H9 (cell line): ENCODE measurements at regions not wholly inside any gene's neighbourhood (a gene's known extent, or its start where the extent isn't known, plus 50 kb on each side); places are given as distances from the start of the nearest gene placed in this dataset.

Experiments used
- DNase-seq: peaks from one replicate; pipeline ENCODE4 v3.0.0-alpha.2; 2017
- H2AFZ ChIP-seq: one replicate; pipeline ENCODE4 v1.6.1; 2013; ENCODE audit warnings: mild to moderate bottlenecking, low read length, control low read depth, moderate library complexity
- H2AK5ac ChIP-seq: 2 replicates; pipeline ENCODE4 v1.6.1; 2013; ENCODE audit warnings: low read length, control low read depth, mixed read lengths; ENCODE audit not compliant: insufficient read length
- H2BK120ac ChIP-seq: one replicate; pipeline ENCODE4 v1.6.1; 2013; ENCODE audit warnings: low read depth, mild to moderate bottlenecking, low read length, control low read depth, inconsistent platforms; ENCODE audit not compliant: poor library complexity, severe bottlenecking
- H2BK12ac ChIP-seq: 2 replicates; pipeline ENCODE4 v1.6.1; 2013; ENCODE audit warnings: low read length, control low read depth, mixed read lengths, low read depth; ENCODE audit not compliant: insufficient read length
- H2BK15ac ChIP-seq: 2 replicates; pipeline ENCODE4 v1.6.1; 2013; ENCODE audit warnings: low read depth, low read length, control low read depth
- H2BK20ac ChIP-seq: one replicate; pipeline ENCODE4 v1.6.1; 2013; ENCODE audit warnings: low read depth, mild to moderate bottlenecking, low read length, control low read depth, inconsistent platforms; ENCODE audit not compliant: poor library complexity, severe bottlenecking
- H2BK5ac ChIP-seq: 2 replicates; pipeline ENCODE4 v1.6.1; 2013; ENCODE audit warnings: low read length, control low read depth, mixed read lengths; ENCODE audit not compliant: insufficient read length
- H3K14ac ChIP-seq: 2 replicates; pipeline ENCODE4 v1.6.1; 2013; ENCODE audit warnings: low read length, control low read depth; ENCODE audit not compliant: insufficient read depth
- H3K18ac ChIP-seq: 2 replicates; pipeline ENCODE4 v1.6.1; 2013; ENCODE audit warnings: low read depth, mild to moderate bottlenecking, mixed read lengths, low read length, control low read depth; ENCODE audit not compliant: insufficient read length
- H3K23ac ChIP-seq: 2 replicates; pipeline ENCODE4 v1.6.1; 2013; ENCODE audit warnings: low read length, control low read depth, mixed read lengths, low read depth; ENCODE audit not compliant: insufficient read length
- H3K23me2 ChIP-seq: 2 replicates; pipeline ENCODE4 v1.6.1; 2013; ENCODE audit warnings: low read depth, mild to moderate bottlenecking, mixed read lengths, low read length, control low read depth; ENCODE audit not compliant: insufficient read length, poor library complexity, severe bottlenecking
- H3K27ac ChIP-seq: 2 replicates; pipeline ENCODE4 v1.5.1; 2013; ENCODE audit warnings: low read length, control low read depth, mixed read lengths, low read depth; ENCODE audit not compliant: insufficient read length
- H3K27me3 ChIP-seq: 2 replicates; pipeline ENCODE4 v1.6.1; 2013; ENCODE audit warnings: low read length, control low read depth, inconsistent platforms; ENCODE audit not compliant: insufficient read depth
- H3K4ac ChIP-seq: 2 replicates; pipeline ENCODE4 v1.6.1; 2013; ENCODE audit warnings: low read depth, mild to moderate bottlenecking, control low read depth, inconsistent platforms, low read length, moderate library complexity
- H3K4me1 ChIP-seq: 2 replicates; pipeline ENCODE4 v1.6.1; 2013; ENCODE audit warnings: low read length, control low read depth, inconsistent platforms; ENCODE audit not compliant: insufficient read depth
- H3K4me2 ChIP-seq: 2 replicates; pipeline ENCODE4 v1.6.1; 2013; ENCODE audit warnings: low read length, control low read depth, mixed read lengths; ENCODE audit not compliant: insufficient read length, insufficient read depth
- H3K56ac ChIP-seq: 2 replicates; pipeline ENCODE4 v1.6.1; 2013; ENCODE audit warnings: low read depth, mild to moderate bottlenecking, mixed read lengths, low read length, control low read depth; ENCODE audit not compliant: insufficient read length
- H3K79me1 ChIP-seq: 2 replicates; pipeline ENCODE4 v1.6.1; 2013; ENCODE audit warnings: low read depth, mild to moderate bottlenecking, moderate library complexity, low read length, control low read depth, inconsistent platforms; ENCODE audit not compliant: insufficient read depth, poor library complexity, severe bottlenecking
- H3K79me2 ChIP-seq: 2 replicates; pipeline ENCODE4 v1.6.1; 2013; ENCODE audit warnings: low read length, control low read depth, inconsistent platforms; ENCODE audit not compliant: insufficient read depth
- H3K9ac ChIP-seq: 2 replicates; pipeline ENCODE4 v1.6.1; 2013; ENCODE audit warnings: low read length, control low read depth, mixed read lengths; ENCODE audit not compliant: insufficient read length; ENCODE audit errors: extremely low read depth
- H3K9me3 ChIP-seq: one replicate; pipeline ENCODE4 v1.6.1; 2013; ENCODE audit warnings: low read depth, low read length, inconsistent platforms; ENCODE audit not compliant: control insufficient read depth
- H3T11ph ChIP-seq: one replicate; pipeline ENCODE4 v1.6.1; 2013; ENCODE audit warnings: mild to moderate bottlenecking, low read length, control low read depth, inconsistent platforms
- H4K20me1 ChIP-seq: one replicate; pipeline ENCODE4 v1.6.1; 2013; ENCODE audit not compliant: control insufficient read depth, insufficient read length, insufficient read depth
- H4K5ac ChIP-seq: 2 replicates; pipeline ENCODE4 v1.6.1; 2013; ENCODE audit warnings: low read depth, mild to moderate bottlenecking, mixed read lengths, low read length, control low read depth; ENCODE audit not compliant: insufficient read length
- H4K8ac ChIP-seq: replicated peaks from 2 replicates; pipeline ENCODE4 v1.6.1; 2013; ENCODE audit warnings: low read length, control low read depth, mixed read lengths, low read depth; ENCODE audit not compliant: insufficient read length
- H4K91ac ChIP-seq: 2 replicates; pipeline ENCODE4 v1.6.1; 2013; ENCODE audit warnings: low read depth, mild to moderate bottlenecking, moderate library complexity, mixed read lengths, low read length, control low read depth; ENCODE audit not compliant: insufficient read length
- H3K27ac Mint-ChIP-seq, 3 experiments: 2 replicates in 2 of 3; 3 replicates in 1 of 3; pipeline ENCODE4 v1.8.0; 2020 to 2021; ENCODE audit warnings: mixed read lengths in 3 of 3, mild to moderate bottlenecking in 1 of 3, moderate library complexity in 1 of 3
- H3K27me3 Mint-ChIP-seq: 2 replicates; pipeline ENCODE4 v1.8.0; 2021; ENCODE audit warnings: low read depth, mild to moderate bottlenecking, moderate library complexity, mixed read lengths
- H3K36me3 Mint-ChIP-seq, 3 experiments: 2 replicates in 2 of 3; 3 replicates in 1 of 3; pipeline ENCODE4 v1.8.0; 2020 to 2021; ENCODE audit warnings: low read depth in 3 of 3, mixed read lengths in 3 of 3; ENCODE audit not compliant: insufficient read depth in 1 of 3
- H3K4me1 Mint-ChIP-seq, 2 experiments: 2 replicates each; pipeline ENCODE4 v1.8.0; 2020; ENCODE audit warnings: mixed read lengths in 2 of 2
- H3K4me3 Mint-ChIP-seq, 2 experiments: 2 replicates in 1 of 2; 3 replicates in 1 of 2; pipeline ENCODE4 v1.8.0; 2020 to 2021; ENCODE audit warnings: mild to moderate bottlenecking in 2 of 2, mixed read lengths in 2 of 2, moderate library complexity in 1 of 2
- H3K9me3 Mint-ChIP-seq, 2 experiments: 2 replicates in 1 of 2; 3 replicates in 1 of 2; pipeline ENCODE4 v1.8.0; 2020; ENCODE audit warnings: mild to moderate bottlenecking in 2 of 2, mixed read lengths in 2 of 2, moderate library complexity in 1 of 2
- CTCF ChIP-seq: fragments of 200-600 bp; sonication (generic); conservative IDR thresholded peaks from 3 replicates; pipeline ENCODE4 v1.8.0; 2021; ENCODE audit warnings: antibody characterized with exemption, mild to moderate bottlenecking
- WGBS: extraction: QIAGEN DNeasy Blood & Tissue Kit; methylation state at CpG from one replicate; pipeline ENCODE4 v1.1.7; 2013; ENCODE audit warnings: missing lambda C conversion rate, low lambda C conversion rate, mixed read lengths; ENCODE audit not compliant: insufficient read length; ENCODE audit errors: extremely low coverage; 5-methylcytosine and 5-hydroxymethylcytosine counted together

DNA sequence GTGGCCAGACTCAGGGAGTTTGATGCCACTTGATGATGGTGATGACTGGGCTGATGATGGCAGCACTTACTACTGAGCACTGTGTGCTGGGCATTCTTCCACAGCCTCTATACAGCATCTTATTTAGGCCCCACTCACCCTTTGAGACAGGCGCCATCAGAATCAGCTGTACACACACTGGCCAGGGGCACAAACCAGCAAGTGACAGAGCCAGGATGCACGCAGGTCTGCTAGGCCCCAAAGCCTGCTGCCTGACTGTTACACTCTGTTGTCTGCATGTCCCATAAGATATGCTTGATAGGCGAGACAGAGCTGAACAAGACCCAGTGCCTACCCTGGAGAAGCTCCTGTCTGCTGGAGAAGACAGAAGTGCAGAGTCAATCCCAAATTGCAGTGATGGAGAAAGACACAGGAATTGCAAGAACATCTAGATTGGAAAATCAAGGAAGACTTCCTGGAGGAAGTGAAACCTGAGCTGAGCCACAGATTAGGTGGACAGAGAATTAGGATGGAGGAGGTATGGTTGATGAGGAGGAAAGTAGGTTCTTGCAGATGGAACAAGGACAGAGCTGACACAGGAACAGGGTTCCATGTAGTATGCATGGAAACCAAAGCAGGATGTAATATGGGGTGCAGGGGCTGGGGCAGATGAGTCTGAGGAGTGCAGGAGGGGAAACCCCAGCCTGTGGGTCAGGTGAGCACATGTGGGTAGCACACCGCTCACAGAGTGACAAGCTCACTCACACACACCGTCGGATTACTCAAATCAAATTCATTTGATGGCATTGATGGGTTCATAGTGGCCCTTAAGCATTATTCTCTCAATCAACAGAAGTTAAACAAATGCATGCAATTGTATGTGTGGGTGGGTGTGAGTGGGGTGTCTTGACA lies 117.3 kb downstream of the BEGAIN start:
- DNase-seq = no peak
- no peak overlapping the region for H3K23ac ChIP-seq
- H3K4me3 Mint-ChIP-seq = no peak overlapping the region
- no peak overlapping the region for H3K18ac ChIP-seq
- H3K9ac ChIP-seq = no peak overlapping the region
- H3K14ac ChIP-seq = no peak overlapping the region
- no peak overlapping the region for H3K4ac ChIP-seq
- H3K4me2 ChIP-seq = no peak overlapping the region
- H3K9me3 ChIP-seq = no peaks in the 10 kb centered on the region
- peaks cover 0 to 2% (median 0%) of the 10 kb centered on the region in 3 experiments; a peak in 2 of 7 replicates for H3K36me3 Mint-ChIP-seq
- no peak overlapping the region for H4K91ac ChIP-seq
- H3K4me1 ChIP-seq = peaks cover 5% of the 10 kb centered on the region; the same call in 1 of the 2 replicates
- H2BK120ac ChIP-seq = no peak overlapping the region
- H3K79me2 ChIP-seq = no peaks in the 10 kb centered on the region
- no peaks in the 10 kb centered on the region for H4K20me1 ChIP-seq
- H3K23me2 ChIP-seq = no peaks in the 10 kb centered on the region
- H3K27me3 Mint-ChIP-seq = peaks cover 40% of the 10 kb centered on the region
- H3K27ac Mint-ChIP-seq = no peak overlapping the region
- no peak overlapping the region for H2BK20ac ChIP-seq
- no peak overlapping the region for H2BK5ac ChIP-seq
- WGBS = no CpG with 5 or more reads among the region's 6 CpGs
- H3K27ac ChIP-seq = no peak overlapping the region
- no peak overlapping the region for H2AFZ ChIP-seq
- no peak for TF ChIP-seq CTCF
- H2AK5ac ChIP-seq = no peak overlapping the region
- H3T11ph ChIP-seq = no peak overlapping the region
- no peak overlapping the region for H2BK12ac ChIP-seq
- no peak overlapping the region for H3K56ac ChIP-seq
- H3K79me1 ChIP-seq = no peaks in the 10 kb centered on the region
- no peak overlapping the region for H2BK15ac ChIP-seq
- no peak overlapping the region for H4K8ac ChIP-seq
- no peaks in the 10 kb centered on the region; a peak in 1 of 5 replicates for H3K9me3 Mint-ChIP-seq
- no peaks in the 10 kb centered on the region for H3K27me3 ChIP-seq
- H4K5ac ChIP-seq = no peak overlapping the region
- peaks cover 26 to 39% of the 10 kb centered on the region in 2 experiments for H3K4me1 Mint-ChIP-seq
